GM18873 (cell line): ENCODE measurements at regions not wholly inside any gene's neighbourhood (a gene's known extent, or its start where the extent isn't known, plus 50 kb on each side); places are given as distances from the start of the nearest gene placed in this dataset.
"Not testable (repeated sequence)": the region's sequence is repeated elsewhere in the genome, so short reads cannot be mapped to it uniquely, and the experiment has no call there.

Experiments
- ATAC-seq: cut with Tn5 transposase; IDR thresholded peaks from one replicate; pipeline ENCODE4 v1.9.1; 2021; ENCODE audit warnings: mild to moderate bottlenecking, moderate library complexity, moderate number of reproducible peaks; ENCODE audit not compliant: unreplicated experiment, low FRiP score

DNA sequence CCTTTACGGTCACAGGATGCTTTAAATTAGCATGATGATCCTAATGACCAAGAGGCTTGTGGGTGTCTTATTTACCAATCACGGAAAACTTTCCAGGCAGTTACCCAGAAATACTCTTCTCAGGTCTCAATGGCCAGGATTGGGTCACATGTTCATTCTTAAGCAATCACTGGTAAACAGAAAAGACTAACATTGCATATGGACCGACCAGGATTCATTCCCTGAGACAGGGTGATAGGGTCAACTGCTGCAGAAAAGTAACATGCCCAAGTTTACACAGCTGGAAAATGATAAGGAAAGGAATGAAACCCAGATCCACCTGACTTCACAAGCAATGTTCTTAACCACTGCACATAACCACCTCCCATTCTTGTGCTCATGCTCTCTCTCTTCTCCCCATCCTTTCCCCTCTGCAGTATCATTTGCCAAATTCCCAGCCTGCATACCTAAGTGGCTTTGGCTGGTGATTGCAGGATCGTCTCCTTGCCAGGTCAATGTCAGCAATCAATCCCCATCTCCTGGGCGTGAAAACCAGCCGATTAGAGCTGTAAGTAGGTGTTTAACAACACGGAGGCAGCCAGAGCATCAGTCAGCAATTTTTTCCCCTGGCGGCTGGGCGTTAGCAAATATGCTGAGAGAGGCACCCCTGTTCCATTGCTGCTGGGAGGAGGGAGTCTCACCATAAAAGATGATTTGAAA, 219.4 kb downstream of the NMUR2 start:
- ATAC-seq: no peak

- no peak for ATAC-seq
Measured at GRCh38 chr5:152184266-152184665, 220.8 kb downstream of the NMUR2 start.

DNA sequence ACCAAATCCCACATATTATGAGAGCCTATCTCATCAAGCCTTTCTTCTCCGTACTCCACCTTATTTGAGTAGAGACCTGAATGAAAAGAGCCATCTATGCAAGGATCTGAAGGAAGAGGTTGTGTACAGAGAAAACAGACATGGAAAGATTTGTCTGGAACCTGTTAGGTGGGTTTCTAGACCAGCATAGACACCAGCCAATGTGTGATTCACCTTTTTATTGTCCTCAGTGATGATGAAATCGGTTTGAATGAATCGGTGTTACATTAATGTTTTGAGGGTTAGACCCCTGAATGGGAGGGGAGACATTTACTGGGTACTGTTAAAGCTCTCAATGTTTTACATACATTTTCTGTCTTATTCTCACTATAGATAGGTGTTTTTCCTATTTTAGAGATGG, 223.6 kb downstream of the NMUR2 start:
- ATAC-seq: no peak

DNA sequence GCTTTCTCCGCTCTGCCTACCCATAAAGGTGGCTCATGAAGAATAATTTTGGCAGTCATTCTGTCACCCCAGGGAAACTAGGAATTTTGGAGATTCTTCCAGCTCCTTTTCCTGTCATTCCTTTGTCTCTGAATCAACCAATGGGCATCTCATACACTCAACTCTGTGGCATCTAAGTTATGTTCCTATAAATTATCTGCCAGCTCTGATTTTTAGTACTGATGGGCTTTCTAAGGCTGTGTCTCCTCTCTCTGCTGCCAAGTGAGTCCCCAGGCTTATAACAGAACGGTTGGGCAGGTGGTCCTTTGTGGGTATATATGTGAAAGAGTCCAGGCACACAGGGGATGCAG, 226.8 kb downstream of the NMUR2 start:
- ATAC-seq: no peak

DNA sequence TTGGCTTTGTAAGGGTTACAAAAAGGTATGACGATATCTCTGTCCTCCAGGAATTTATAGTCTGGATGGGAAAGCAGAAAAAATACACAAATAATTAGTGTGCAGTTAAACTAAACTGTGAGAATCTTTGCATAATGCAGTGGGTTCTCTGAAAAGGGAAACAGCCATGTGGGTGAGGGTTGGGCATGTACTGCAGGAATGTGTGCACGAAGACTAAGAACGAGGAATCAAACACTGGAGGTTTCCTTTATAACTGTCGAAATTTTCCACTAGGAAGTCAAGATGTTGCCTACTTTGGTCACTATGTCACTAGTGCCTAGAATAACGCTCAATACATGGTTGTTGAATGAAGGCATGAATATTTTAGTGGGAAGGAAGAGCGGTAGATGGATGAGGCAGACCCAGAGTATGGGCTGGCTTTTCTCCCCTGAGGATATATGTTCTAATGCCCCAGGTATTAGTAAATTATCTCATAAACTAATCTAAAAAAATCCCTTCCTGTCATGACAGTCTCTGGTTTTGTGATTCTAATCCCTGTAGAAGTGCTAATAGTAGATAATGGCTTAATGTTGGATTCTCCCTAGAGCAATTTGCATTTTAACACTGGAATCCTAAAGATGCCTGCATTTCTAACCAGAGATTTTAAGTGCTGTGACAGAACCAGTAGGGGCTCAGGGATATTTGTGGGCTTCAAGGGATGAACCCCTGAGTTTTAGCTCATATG, 227.3 kb downstream of the NMUR2 start:
- ATAC-seq: no peak

- no peak for ATAC-seq
Measured at GRCh38 chr5:152171888-152172287, 233.2 kb downstream of the NMUR2 start.

GRCh38 chr5:152170350-152170749, 234.7 kb downstream of the NMUR2 start:
- ATAC-seq: no peak

- ATAC-seq: no peak
Measured at GRCh38 chr5:152164860-152165259, 240.2 kb upstream of the GLRA1 start.

DNA sequence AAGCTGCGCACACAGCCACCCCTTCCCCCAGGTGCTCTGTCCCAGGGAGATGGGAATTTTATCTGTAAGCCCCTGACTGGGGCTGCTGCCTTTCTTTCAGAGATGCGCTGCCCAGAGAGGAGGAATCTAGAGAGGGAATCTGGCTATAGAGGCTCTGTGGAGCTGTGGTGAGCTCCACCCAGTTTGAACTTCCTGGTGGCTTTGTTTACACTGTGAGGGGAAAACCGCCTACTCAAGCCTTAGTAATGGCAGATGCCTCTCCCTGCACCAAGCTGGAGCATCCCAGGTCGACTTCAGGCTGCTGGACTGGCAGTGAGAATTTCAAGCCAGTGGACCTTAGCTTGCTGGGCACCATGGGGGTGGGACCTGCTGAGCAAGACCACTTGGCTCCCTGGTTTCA, 235.2 kb upstream of the GLRA1 start:
- not testable (repeated sequence) for ATAC-seq

DNA sequence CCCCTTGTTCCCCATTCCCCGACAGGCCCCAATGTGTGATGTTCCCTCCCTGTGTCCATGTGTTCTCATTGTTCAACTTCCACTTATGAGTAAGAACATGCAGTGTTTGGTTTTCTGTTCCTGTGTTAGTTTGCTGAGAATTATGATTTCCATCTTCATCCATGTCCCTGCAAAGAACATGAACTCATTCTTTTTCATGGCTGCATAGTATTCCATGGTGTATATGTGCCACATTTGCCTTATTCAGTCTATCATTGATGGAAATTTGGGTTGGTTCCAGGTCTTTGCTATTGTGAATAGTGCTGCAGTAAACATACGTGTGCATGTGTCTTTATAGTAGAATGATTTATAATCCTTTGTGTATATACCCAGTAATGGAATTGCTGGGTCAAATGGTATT, 229.8 kb upstream of the GLRA1 start:
- ATAC-seq: not testable (repeated sequence)

GRCh38 chr5:152151940-152152339, 227.3 kb upstream of the GLRA1 start:
- no peak for ATAC-seq

GRCh38 chr5:152151113-152151512, 226.5 kb upstream of the GLRA1 start:
- ATAC-seq: no peak

DNA sequence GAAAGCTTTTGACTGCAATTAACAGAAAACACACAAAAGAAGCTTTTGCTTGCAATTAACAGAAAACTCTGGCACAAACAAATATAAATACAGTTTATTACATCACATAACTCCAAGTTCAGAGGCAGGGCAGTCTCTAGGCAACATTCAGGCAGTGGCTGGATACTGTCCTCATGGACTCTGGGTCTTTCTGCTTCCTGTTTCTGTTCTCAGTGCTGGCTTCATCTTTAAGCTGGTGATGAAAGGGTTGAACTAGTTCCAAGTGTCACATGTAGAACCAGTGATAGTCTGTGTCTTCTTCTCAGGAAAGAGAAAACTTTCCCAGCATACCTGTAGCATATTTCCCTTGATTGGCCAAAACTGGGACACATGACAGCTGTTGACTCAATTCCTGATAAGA, 222.6 kb upstream of the GLRA1 start:
- no peak for ATAC-seq

DNA sequence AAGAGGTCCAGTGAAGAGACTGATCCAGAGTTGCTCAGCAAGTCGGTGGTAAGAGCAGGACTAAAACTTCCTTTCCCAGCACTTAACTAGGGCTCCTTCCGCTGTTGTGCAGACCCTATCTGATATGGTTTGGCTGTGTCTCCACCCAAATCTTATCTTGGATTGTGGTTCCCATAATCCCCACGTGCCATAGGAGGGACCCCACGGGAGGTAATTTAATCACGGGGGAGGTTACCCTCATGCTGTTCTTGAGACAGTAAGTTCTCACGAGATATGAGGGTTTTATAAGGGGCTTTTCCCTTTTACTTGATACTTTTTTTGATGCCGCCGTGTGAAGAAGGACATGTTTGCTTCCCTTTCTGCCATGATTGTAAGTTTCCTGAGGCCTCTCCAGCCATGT, 221.9 kb upstream of the GLRA1 start:
- ATAC-seq: no peak

DNA sequence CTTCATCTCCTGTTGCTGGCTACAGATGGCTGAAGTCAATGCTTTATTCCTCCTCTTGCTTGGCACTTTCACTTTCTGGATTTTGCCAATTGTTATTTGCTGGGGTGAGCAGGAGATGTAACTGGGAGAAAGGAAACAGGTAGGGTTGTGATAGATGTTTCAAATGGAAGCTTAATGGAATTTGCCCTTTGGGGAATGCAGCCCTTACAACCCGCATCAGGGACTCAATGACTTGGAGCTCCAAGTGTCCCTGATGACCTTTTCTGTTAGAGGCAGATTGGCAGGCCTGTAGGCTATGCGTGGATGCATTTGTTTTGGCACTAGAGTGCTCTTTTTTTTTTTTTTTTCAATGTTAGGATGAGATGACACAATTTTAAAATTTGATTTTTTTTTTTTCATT, 219.9 kb upstream of the GLRA1 start:
- ATAC-seq: no peak

DNA sequence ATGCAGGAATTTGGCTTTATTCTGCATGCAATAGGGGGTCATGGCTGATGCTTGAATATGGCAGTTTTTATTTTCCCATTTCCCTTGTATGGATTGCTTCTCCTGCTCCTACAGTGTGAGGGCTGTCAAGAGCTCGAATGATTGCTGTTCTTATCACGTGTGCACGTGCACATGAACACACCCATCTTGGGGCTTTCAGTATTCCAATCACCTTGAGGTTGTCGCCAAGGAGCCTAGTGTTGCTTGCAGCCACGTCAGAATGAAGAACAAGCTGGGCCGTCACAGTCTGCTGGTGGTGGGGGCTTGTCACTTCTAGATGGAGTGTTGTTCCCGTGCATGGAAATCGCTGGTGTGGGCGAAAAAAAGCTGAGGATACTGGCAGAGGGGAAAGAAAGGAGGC, 219.4 kb upstream of the GLRA1 start:
- no peak for ATAC-seq

- peak; percentile 81 for ATAC-seq
Measured at GRCh38 chr5:152142840-152143469, 218.3 kb upstream of the GLRA1 start.

GRCh38 chr5:152140347-152140746, 215.7 kb upstream of the GLRA1 start:
- no peak for ATAC-seq

DNA sequence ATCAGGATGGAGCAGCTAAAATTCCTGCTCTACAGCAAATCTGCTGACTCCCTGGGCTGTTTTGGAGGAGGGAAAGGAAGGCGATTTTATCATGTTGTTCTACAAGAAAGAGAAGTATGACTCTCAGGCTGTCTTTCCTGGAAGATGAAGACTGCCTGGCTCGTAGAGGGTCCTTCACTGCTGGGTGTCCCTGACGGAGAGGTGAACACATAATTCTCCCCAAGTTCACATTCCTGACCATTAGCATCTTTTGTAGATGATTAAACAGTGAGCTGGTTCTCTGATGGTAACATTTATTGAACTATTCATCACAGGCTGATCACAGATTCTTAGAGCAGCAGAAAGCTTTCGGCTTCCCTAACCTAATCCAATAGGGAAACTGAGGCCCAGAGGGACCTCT, 212.4 kb upstream of the GLRA1 start:
- no peak for ATAC-seq

DNA sequence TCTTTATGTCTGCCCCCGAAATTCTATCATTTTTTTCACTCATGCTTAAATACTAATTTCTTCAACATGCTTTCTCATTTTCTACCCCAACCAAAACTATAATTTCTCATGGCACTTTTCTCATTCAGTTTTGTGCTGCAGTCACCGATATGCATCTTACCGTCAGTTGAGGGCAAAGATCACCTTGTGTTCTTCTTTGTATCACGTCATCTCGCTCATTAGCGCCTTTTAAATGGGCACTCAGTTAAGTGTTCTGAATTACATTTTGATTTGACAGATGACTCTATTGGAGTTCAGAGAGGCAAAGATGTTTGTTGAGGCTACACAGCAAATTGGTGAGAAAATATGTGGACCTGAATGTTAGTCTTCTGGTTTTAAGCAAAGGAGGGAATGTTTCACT, 211.7 kb upstream of the GLRA1 start:
- no peak for ATAC-seq

GRCh38 chr5:152135827-152136226, 211.2 kb upstream of the GLRA1 start:
- ATAC-seq: no peak

- ATAC-seq: no peak
Measured at GRCh38 chr5:152125661-152126205, 201.1 kb upstream of the GLRA1 start.
